ENCODE measurements at regions not wholly inside any gene's neighbourhood (a gene's known extent, or its start where the extent isn't known, plus 50 kb on each side); places are given as distances from the start of the nearest gene placed in this dataset.
"Not testable (repeated sequence)": the region's sequence is repeated elsewhere in the genome, so short reads cannot be mapped to it uniquely, and the experiment has no call there.

- not testable (repeated sequence) for H4K91ac ChIP-seq (ENCODE audit: insufficient read length, low read depth, low read length); H3K27me3 Mint-ChIP-seq (ENCODE audit: low read depth); H3K4me2 ChIP-seq (ENCODE audit: insufficient read depth, insufficient read length, low read length); H3K79me1 ChIP-seq (ENCODE audit: insufficient read depth, low read depth, low read length, poor library complexity, severe bottlenecking); H2AFZ ChIP-seq (ENCODE audit: low read length); H3K23me2 ChIP-seq (ENCODE audit: insufficient read length, low read depth, low read length, poor library complexity, severe bottlenecking); H3K9me3 ChIP-seq (ENCODE audit: control insufficient read depth, low read depth, low read length); H4K8ac ChIP-seq (replicated peaks; ENCODE audit: insufficient read length, low read depth, low read length); H4K5ac ChIP-seq (ENCODE audit: insufficient read length, low read depth, low read length); H2BK12ac ChIP-seq (ENCODE audit: insufficient read length, low read depth, low read length); DNase-seq; H3K27ac ChIP-seq (ENCODE audit: insufficient read length, low read depth, low read length); H3K27ac Mint-ChIP-seq; H2BK15ac ChIP-seq (ENCODE audit: low read depth, low read length); H3K27me3 ChIP-seq (ENCODE audit: insufficient read depth, low read length); H4K20me1 ChIP-seq (ENCODE audit: control insufficient read depth, insufficient read depth, insufficient read length); H3T11ph ChIP-seq (ENCODE audit: low read length); H3K79me2 ChIP-seq (ENCODE audit: insufficient read depth, low read length); H3K4me3 Mint-ChIP-seq; H2BK5ac ChIP-seq (ENCODE audit: insufficient read length, low read length); H3K4ac ChIP-seq (ENCODE audit: low read depth, low read length); H2AK5ac ChIP-seq (ENCODE audit: insufficient read length, low read length); H3K23ac ChIP-seq (ENCODE audit: insufficient read length, low read depth, low read length); H3K14ac ChIP-seq (ENCODE audit: insufficient read depth, low read length); H3K18ac ChIP-seq (ENCODE audit: insufficient read length, low read depth, low read length); H3K9ac ChIP-seq (ENCODE audit: extremely low read depth, insufficient read length, low read length); H2BK20ac ChIP-seq (ENCODE audit: low read depth, low read length, poor library complexity, severe bottlenecking); H3K9me3 Mint-ChIP-seq; H3K56ac ChIP-seq (ENCODE audit: insufficient read length, low read depth, low read length); H2BK120ac ChIP-seq (ENCODE audit: low read depth, low read length, poor library complexity, severe bottlenecking); H3K4me1 Mint-ChIP-seq; H3K4me1 ChIP-seq (ENCODE audit: insufficient read depth, low read length); H3K36me3 Mint-ChIP-seq (ENCODE audit: insufficient read depth in 1 of 3, low read depth in 3 of 3)
- WGBS (ENCODE audit: extremely low coverage, insufficient read length, low lambda C conversion rate), result no CpG with 5 or more reads among the region's 2 CpGs
Observed at GRCh38 chr12:9469463-9469862, 138.3 kb downstream of the KLRB1 start.

Data from H9 (cell line).